Esophagus muscularis mucosa (tissue), 4 donors: ENCODE measurements at regions not wholly inside any gene's neighbourhood (a gene's known extent, or its start where the extent isn't known, plus 50 kb on each side); places are given as distances from the start of the nearest gene placed in this dataset.
"Not testable (repeated sequence)": the region's sequence is repeated elsewhere in the genome, so short reads cannot be mapped to it uniquely, and the experiment has no call there.

Source experiments
- CTCF ChIP-seq, 3 experiments: fragments of 200-600 bp in 2 of 3; fragments of 450-650 bp in 1 of 3; sonication (generic) in 2 of 3; IDR thresholded peaks; one replicate each; pipeline ENCODE4 v1.5.1; 2017 to 2019; ENCODE audit warnings: antibody characterized with exemption in 3 of 3, mild to moderate bottlenecking in 2 of 3, moderate library complexity in 1 of 3
- EP300 ChIP-seq: sonication (generic); formaldehyde crosslinking; IDR thresholded peaks from one replicate; pipeline ENCODE4 v1.6.1; 2017; ENCODE audit warnings: antibody characterized with exemption
- POLR2A ChIP-seq: fragments of 450-650 bp; IDR thresholded peaks from one replicate; pipeline ENCODE4 v1.6.1; 2017; ENCODE audit warnings: antibody characterized with exemption, moderate library complexity, mild to moderate bottlenecking, low read depth

GRCh38 chr5:75799695-75800094 is 82.5 kb upstream of the POC5 start:
- not testable (repeated sequence) for TF ChIP-seq POLR2A; CTCF (IDR thresholded peaks at IDR 0.05); EP300
